NCI-H1436 treated with DMSO at 0.1 percent for 48 hours (cell line): ENCODE measurements at regions not wholly inside any gene's neighbourhood (a gene's known extent, or its start where the extent isn't known, plus 50 kb on each side); places are given as distances from the start of the nearest gene placed in this dataset.

Experiments used
- DNase-seq: peaks from one replicate; lab custom pipeline; 2025; lab: John Stamatoyannopoulos, UW

DNA sequence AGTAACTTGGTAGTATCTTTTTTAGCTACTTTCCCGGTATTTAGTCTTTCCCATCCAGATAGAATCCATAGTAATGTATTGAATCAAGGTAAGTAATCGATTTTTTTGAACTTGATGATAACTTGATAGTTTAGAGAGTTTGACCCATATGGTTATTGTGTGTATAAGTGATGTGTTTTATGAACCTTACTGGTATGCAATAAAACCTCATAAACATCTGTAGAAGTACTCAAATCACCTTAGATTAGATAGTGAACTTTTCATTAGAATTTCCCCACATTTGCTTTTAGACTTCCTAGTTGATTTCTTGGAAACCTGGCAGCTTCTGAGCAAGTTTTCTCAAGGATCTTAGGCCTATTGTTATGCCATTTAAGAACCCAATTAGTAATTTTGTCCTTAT is 80.8 kb upstream of the PDE5A start:
- DNase-seq: no peak

DNA sequence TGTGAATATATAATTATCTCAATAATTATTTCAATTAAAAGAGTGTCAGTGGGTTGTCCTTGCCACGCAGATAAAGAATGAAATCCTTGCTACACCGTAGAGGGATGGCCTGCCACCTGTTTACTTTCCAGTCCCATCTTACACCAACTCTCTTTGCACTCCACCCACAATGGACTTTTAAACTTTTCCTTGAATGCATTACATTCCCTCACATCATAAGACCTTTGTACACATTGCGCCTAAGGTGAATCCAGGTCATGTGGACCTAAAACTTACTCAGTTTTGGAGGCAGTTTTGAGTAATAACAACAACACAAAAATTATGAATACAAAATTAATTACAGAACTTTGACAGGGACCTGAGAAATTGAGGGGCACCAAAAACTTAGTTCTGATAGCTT is 78.7 kb upstream of the PDE5A start:
- DNase-seq: no peak

DNA sequence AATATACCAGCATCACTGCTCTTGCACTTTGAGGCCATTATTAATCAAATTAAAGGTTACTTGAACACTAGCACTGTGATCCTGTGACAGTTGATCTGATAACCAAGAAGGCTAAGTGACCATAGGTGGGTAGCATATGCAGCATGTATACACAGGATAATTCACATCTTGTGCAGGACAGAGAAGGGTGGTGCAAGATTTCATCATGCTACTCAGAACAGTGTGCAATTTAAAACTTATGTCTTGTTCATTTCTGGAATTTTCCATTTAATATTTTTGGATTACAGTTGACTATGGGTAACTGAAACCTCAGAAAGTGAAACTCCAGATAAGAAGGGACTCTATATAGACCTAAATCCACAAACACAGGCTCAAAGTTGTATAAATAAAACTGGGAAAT is 78.2 kb upstream of the PDE5A start:
- DNase-seq: no peak

DNA sequence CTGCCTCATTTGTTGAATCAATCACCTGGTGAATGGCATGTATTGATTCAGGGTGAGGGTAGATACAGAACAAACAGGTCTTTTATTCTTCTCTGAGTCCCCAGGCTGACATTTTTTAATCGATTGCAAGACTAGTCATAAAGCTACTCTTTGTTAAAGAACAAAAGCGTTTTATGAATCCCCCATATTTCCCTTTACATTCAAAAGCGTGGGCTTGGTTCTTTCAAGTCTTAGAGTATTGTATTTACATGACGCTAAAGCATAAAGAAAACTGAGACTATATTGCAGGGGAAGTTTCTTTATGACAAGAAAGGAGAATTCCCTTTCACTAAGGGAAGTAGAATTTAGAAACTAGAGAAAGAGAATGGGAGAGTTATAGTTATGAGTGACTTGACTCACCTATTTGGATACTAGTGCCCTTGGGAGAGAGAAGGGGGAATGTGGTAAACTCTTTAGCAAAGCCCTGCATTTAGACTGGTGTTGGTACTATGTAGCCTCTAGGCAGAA is 69.3 kb upstream of the PDE5A start:
- no peak for DNase-seq

DNA sequence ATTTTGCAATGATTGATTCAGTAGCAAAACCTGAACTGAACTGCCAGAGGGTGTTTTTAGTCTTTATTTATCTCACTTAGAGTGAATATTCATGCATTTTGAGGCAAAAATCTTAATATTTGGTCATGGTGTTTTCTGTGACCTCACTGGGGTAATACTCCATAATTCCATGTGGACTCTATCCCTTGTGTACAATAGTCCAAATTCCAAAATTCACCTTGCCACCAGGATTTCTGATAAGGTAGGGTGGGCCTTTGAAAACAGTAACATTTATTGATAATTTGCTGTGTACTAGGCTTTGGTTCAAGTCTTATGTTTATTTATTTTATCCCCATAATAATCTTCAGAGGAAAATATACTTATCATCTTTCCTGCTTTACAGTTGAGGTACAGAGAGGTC is 68.4 kb upstream of the PDE5A start:
- DNase-seq: no peak

DNA sequence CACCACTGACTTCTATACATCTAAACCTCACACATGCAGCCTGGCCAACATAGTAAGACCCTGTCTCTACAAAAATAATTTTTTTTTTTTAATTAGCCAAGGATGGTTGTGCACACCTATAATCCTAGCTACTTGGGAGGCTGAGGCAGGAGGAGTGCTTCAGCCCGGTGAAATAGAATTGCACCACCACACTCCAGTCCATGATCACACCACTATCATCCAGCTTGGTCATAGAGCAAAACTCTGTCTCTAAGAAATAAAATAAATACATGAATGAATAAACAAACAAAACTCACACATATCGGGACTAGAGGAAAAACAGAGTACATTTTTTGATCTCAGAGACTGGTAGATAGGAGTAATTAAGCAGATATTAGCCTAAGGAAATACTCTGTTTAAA is 66.6 kb upstream of the PDE5A start:
- DNase-seq: no peak

DNA sequence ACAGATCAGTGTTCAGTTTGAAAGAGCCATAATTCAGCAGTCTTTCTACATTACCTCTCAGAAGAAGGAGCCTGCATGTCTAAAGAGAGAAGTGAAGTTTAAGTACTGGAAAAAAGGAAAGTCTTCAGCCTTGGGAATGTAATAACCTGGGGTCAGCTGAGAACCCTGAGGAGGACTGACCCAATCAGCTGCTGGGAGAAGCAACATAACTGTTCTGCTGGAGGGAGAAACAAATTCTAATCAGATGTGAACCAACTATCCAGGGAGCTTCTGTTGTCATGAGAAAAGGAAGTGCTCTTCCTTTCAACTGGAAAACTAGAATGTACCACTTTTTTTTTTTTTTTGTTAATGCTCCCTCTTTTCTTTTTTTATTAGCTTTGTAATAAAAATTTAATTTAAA is 64.5 kb upstream of the PDE5A start:
- DNase-seq: no peak

DNA sequence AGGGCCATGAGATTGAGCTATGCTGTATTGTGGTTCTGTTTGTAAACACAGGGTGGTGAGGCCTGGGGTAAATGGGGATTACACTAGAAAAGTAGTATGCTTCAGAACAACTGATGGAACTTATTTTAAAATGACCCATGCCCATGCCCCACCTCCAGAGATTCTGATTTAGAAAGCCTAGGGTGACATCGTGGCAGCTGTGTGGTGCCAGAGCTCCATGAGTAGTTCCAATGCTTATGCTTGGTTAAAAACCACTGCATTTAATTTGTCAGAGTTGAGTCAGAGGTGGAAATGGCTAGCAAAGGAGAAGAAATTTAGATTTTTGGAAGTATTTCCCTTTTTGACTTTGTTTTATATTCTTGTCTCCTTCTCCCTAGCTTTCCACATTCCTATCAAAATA is 63.4 kb upstream of the PDE5A start:
- no peak for DNase-seq

DNA sequence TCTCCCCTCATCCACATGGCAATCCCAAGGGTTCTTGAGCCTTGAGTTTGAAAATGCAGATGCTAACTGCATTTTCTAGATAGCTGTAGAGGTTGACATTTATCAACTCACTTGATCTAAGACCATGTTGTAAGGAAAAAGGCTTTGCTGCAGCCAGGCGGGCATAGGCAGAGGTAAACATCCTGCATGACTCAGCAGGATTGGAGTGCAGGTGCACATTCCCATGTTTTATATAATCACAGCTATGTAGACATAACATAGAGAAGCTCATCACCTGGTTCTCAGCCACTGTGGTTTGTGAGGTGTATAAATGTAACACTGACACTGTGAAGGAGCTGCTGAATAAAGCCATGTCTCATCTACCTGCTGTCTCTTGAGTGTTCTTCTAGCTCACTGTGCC is 62.3 kb upstream of the PDE5A start:
- DNase-seq: no peak

DNA sequence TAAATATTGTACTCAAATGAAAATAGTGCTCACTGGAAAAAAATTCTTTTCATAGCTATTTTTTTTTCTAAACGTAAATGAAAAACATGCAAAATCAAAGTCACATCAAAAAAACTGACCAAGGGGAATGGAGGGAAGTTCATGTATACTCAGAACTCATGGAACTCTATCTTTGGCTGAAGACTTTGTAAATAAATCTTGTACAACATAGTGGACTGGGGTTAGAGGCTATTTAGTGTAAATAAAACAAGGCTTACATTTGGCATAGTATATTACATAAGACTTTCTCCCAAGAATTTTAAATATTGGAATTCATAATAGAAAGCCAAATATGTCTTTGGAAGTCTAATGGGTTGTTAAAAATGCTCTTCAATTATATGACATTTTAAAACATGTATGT is 59.8 kb upstream of the PDE5A start:
- no peak for DNase-seq

DNA sequence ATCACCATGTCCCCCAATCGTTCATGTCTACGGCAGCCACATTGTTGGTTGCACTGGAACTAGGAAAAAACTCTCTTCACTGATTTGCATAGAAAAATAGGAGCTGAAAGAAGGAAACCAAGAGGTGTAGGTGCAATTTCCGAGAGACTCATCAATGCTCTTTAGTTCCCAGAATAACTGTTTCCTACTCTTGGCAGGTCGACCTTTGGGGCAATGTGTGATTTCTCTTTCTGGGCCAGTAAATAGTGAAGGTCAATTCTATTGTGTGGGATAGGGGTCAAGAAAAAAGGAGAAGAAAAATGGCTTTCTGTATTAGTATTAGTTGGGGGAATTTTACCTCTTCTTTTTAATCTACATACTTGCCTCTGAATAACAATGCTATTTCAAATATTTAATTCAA is 55.9 kb upstream of the PDE5A start:
- DNase-seq: no peak

DNA sequence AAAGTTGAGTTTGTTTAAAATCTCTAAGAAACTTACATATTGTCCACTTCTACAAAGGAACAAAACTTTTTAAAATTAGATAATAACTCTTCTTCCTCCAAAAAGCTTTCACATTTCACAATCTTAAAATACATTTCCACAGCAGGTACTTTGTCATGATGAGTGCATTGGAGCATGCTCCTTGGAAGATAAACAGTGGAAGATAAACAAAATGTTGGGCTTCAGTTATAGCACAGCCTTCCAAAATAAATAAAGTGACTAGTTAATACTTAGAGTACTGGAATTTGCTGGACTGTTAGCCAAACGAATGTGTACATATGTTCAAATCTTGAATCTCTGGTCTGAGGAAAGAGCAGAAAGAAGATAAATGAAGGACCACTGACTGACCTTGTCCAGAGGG is 54.9 kb upstream of the PDE5A start:
- DNase-seq: no peak

DNA sequence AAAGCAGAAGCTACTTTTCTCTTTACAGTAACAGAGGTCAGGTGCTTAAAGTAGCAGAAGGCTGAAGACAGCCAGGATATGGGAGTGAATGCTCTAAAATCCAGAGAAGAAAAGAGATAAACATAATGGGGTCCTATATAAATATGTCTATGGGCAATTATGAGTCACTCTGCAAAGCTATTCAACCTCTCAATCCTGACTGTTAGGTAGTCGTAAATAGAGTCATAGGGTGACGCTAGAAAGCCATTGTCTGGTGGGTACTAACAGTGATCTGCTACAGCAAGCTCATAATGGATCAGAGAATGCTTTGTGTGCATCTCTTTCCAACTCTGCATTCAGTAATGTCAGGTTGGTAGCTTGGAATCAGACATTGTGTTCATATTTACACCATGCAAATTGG is 53.5 kb upstream of the PDE5A start:
- DNase-seq: peak; percentile 4

DNA sequence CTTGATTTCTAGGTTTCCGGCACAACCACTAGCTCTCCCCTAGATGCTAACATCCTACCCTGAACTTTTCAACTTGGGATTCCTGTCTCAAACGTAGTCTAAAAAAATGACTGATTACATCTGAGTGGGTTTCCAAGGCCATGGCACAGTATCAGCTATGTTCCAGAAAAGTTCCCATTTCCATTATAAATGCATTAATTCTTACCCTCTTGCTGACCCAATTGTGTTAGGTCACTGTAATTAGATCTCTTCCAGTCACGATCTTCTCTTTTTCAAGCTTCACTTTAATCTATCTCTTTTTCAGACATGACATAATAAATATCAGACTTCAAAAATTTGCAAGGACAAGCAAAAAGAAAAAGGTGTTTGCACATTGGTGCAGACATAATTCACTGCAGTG is 50.6 kb upstream of the PDE5A start:
- no peak for DNase-seq

DNA sequence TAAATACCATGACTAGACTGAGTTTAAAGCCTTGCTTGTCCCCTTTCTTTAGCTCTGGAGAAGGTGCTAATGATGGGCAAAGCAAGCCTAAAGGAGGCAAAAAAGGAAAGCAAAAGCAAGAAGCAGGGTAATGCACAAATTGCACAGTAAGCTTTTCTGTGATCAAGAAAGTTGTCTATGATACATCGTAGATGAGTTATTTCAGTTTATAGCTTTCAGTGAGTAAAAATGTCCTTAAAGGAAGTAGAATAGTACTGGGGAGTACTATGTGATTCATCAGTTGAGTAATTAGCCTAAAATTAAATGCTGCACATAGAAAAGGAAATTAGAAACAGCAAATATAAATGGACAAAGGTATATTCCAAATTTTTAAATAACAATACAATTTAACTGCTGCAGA is 50.2 kb upstream of the PDE5A start:
- no peak for DNase-seq
